IPS DF 19.7 (cell line): ENCODE measurements at regions not wholly inside any gene's neighbourhood (a gene's known extent, or its start where the extent isn't known, plus 50 kb on each side); places are given as distances from the start of the nearest gene placed in this dataset.
"Not testable (repeated sequence)": the region's sequence is repeated elsewhere in the genome, so short reads cannot be mapped to it uniquely, and the experiment has no call there.

Experiments used
- DNase-seq: peaks from one replicate; pipeline ENCODE4 v3.0.0-alpha.2; 2013; ENCODE audit warnings: low read depth, low spot score

DNA sequence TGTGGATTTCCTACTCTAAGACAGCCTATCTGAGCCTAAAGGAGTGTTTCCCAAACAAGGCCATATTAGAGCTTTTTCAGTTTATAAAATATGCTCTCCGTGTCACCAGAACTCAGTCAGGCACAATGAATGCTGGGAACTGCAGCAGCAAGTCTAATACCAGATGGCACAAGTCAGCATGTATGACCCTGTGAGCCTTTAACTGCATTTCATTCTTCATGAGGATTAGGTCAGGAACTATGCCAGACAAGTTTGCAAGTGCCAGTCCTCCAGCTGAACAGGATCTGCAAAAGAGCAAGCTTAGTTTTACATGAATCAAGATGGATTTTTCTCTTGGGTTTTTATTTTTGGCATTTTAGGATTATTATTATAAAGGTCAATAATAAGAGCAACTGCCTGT lies 66.7 kb upstream of the SAMD5 start:
- DNase-seq, result no peak

DNA sequence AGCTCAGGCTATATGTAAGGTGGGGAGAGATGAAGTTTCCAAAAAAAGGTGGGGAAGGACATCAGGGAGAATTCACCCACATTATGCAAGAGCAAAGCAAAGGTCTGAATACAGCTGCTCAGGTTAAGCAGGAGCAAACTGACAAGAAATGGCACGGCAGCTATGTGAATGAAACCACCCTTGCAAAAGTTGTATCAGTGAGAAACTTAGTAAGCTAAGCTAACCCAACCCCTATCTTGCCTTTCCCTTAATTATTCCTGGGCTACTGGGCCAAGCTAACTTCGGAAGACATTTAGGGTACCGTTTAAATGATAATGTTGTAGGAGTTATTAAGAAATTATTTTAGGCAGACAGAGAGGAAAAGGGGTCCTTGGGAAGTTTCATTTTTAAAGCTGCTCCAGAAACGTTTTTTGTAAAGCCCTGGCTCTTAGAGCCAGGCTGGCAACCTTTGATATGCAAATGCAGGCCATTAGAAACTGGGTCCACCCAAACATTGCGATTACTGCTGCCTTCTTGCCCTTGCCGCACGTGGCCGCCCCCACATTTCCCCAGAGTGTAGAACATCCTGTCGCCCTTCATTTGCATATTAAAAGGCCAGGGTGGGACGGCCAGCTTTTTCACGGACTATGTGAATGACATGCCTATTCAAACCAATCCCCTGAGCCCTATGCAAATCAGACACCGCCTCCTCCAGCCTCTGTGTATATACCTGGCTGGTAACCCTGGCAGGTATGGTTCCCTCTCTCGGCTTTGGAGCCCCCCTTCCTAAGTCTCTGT lies 60.5 kb upstream of the SAMD5 start:
- DNase-seq, result peak; percentile 94

DNA sequence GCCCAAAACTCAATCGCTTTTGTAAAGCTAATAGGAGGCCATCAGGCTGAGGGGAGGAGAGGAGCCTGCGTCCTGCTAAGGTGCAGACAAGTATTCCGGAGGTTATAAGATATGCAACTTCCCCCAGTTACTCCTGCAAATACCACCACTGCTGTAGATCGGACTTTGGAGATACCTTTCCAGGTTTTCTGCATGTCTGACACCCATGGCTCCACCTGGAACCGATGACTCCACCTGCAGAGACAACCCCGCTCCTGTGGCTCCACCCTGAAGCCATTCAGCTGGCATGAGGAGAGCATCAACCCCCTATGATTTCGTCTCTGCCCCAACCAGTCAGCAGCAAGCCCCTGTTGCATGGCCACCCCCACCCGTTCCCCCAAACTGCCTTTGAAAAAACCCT lies 59.7 kb upstream of the SAMD5 start:
- no peak for DNase-seq

DNA sequence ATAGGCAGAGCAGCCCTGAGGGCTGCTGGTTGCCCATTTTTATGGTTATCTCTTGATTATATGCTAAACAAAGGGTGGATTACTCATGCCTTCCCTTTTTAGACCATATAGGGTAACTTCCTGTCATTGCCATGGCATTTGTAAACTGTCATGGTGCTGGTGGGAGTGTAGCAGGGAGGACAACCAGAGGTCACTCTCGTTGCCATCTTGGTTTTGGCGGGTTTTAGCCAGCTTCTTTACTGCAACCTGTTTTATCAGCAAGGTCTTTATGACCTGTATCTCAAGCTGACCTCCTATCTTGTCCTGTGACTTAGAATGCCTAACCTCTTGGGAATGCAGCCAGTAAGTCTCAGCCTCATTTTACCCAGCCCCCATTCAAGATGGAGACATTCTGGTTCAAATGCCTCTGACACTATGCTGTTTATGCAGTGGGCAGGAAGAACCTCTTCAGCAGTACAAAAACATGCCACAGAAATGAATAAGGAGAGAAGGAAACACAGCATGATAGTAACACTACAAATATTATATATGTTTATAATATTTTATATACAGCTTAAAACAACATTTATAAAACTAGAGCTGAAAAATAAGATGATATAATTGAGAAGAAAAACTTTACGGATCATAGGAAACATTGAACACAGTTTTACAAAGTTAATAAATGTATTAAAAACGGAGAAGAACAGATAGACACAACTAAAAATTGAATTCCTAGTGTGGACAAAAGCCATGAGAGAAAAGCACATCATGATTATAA lies 58.9 kb upstream of the SAMD5 start:
- no peak for DNase-seq

DNA sequence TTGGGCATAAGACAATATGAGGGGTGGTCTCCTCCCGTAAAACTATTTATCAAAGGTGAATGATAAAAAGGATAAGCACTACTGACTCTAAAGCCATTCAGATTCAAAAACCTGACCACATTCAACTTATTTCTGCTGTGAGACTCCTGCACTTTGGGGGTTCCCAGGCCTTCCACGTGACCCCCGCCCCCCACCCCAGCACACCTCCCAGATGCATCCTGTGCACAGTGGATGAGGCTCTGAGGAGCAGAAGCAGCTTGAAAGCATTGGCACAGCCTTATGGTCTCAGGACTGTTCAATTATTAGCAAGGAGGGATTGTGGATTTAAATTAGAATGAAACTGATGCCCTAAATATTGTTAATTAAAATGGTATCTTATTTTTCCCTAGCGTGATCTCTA lies 55.1 kb upstream of the SAMD5 start:
- no peak for DNase-seq

DNA sequence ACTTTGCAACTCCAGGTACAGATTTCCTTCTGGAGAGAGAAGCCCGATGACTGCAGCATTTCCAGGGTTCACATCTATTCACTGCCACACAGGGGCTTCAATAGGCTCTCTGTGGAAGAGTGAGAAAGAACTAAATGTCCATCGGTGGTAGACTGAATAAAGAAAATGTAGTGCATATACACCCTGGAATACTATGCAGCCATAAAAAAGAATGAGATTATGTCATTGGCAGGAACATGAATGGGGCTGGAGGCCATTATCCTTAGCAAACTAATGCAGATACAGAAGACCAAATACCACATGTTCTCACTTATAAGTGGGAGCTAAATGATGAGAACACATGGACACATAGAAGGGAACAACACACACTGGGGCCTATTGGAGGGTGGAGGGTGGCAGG lies 53.6 kb upstream of the SAMD5 start:
- DNase-seq, result not testable (repeated sequence)
